Peyer's patch (tissue), 4 donors: ENCODE measurements at regions not wholly inside any gene's neighbourhood (a gene's known extent, or its start where the extent isn't known, plus 50 kb on each side); places are given as distances from the start of the nearest gene placed in this dataset.

ENCODE experiments used
- CTCF ChIP-seq, 6 experiments: fragments of 450-650 bp in 4 of 6; fragments of 200-600 bp in 2 of 6; sonication (generic) in 1 of 6; IDR thresholded peaks; one replicate each; pipeline ENCODE4 v1.5.1; 2017 to 2019; ENCODE audit warnings: antibody characterized with exemption in 6 of 6, mild to moderate bottlenecking in 3 of 6, moderate library complexity in 1 of 6
- POLR2A ChIP-seq, 2 donors: fragments of 450-650 bp; IDR thresholded peaks; one replicate each; pipeline ENCODE4 v1.5.1; 2017; ENCODE audit warnings: antibody characterized with exemption in 2 of 2, mild to moderate bottlenecking in 2 of 2, moderate library complexity in 2 of 2

GRCh38 chr15:96408591-96409183, 78.2 kb downstream of the NR2F2 start:
- TF ChIP-seq CTCF (IDR thresholded peaks at IDR 0.05) (no peak), POLR2A (IDR thresholded peaks at IDR 0.05) (no peak)
